NCI-H82 (cell line): ENCODE measurements at regions not wholly inside any gene's neighbourhood (a gene's known extent, or its start where the extent isn't known, plus 50 kb on each side); places are given as distances from the start of the nearest gene placed in this dataset.

Experiments
- DNase-seq: peaks from one replicate; lab custom pipeline; 2025; lab: John Stamatoyannopoulos, UW

DNA sequence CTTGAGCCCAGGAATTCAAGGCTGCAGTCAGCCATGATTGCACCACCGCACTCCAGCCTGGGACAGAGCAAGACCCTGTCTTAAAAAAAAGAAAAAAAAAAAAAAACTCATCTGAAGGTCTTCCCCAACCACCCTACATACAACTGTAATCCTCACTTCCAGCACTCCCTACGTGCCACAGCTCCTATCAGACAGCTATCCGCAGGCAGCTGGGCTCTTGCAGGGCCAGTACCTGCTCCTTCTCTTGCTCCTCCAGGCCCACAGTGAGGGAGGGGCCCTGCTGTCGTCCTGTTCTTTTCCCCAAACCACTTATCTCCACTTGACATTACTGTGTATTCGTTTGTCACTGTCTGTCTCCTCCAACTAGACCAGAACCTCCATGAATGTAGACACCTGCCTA is 156.1 kb upstream of the NECTIN1 start:
- DNase-seq: no peak

DNA sequence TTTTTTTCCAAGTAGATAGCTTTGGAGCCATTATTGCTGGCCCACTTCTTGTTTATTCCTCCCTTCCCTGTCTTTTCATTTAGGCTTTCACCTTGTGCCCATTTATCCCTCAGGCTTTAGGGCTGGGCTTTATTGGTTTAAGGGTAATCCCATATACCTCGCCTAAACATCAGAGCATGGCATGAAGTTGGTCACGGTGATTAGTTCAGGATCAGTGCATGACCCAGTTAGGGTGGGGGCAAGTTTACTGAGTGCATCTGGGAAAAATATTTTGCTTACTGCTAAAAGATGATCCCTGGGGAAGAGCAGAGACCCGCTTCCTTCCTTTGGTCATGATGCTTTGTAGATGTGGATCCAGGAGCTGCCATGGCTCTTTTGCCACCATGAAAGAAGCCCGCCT is 153.3 kb upstream of the NECTIN1 start:
- DNase-seq: peak; percentile 89

DNA sequence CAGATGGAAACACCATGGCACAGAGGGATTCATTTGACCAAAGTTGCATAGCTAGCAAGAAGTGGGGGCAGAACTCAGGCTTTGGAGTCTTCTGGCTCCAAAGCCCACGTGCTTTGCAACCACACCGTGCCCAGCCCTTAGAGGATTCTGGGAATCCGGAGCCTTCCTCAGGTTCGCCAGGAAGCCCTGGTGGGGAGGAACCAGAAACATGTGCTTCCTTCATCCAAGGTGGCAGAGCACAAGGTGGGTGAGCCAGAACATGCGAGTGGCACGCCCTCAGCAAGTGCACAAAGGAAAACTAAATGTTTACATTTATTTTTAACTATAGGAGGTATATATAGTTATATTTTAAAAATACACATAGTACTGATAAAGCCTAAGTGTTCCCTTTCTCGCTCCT is 151.9 kb upstream of the NECTIN1 start:
- no peak for DNase-seq

DNA sequence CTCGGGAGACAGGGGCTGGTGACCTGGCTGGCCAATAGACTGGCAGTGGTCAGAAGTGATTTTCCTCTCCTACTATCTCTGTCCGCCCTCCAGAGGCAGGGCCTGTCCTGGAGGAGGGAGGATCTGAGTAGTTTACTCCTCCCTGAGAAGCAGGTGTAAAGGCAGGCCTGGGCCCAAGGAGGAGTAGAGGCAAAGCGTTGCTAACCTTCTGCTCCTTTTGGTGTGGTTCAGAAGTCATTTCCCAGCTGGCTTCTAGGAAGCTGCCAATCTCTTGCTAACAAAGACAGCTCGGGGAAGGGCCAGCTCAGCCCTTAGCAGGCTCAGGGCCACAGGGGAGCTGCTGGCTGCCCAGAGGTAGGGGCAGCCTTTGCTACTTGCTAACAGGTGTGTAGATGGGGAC is 151.1 kb upstream of the NECTIN1 start:
- no peak for DNase-seq

DNA sequence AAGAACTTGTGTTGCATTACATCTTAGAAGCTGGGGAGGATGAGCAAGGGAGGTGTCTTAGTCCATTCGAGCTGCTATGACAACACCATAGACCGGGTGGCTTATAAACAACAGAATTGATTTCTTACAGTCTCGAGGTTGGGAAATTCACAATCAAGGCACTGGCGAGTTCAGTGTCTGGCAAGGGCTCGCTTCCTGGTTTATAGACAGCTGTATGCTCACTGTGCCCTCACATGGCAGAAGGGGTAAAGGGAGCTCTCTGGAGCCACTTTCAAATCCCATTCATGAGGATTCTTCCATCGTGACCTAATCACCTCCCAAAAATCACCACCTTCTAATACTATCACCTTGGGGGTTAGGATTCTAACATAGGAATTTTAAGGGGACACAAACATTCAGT is 150.0 kb upstream of the NECTIN1 start:
- no peak for DNase-seq

DNA sequence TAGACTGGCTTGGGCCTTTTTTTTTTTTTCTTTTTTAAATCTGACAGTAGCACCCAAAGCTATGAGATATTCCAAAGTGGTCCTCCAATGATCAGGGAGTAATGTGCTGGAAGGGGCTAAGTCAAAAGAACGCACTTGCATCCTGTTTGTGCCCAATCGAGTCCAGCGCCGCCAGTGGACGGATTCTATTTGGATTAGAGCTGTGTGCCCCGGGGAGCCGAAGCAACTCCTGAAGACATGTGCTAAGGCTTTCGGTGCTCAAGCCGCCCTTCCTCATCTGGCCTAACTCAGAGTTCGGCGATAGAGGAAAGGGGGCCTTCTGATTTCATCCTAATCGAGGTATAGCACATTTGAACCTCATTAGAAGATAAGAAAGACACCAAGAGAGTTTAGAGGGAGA is 147.8 kb upstream of the NECTIN1 start:
- DNase-seq: no peak

DNA sequence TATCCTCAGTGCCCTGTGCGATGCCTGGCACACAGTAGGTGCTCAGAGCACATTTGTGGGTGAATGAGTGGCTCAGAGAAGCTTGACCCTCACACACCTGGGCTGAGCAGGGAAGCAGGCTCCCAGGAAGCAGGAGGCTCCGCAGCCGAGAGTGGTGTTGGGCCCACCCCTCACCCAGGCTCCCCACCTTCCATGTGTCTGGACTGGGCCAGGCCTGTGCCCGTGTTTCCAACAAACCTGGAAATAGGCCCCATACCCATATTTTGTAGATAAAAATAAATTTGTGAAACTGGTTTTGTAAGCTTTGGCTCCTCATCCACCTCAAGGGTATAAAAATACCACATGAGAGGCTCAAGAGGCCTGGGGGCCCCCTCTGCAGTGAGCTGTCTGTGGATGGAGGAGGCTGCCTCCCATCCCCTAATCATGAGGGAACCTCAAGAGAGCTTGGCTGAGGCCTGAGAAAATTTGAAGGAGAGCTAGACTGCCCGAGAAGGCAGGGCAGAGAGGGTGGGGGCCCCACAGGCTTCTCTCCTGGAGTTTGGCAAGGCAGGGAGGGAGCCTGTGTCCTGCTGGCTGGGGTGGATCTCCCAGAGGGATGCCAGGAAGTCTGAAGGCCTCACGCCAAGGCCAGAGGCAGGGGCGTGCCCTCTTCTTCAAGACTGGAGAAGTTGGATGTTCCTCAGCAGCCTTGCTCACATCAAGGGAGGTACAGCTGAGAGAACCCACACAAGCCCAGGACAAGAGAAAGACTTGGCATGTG is 147.0 kb upstream of the NECTIN1 start:
- DNase-seq: no peak

DNA sequence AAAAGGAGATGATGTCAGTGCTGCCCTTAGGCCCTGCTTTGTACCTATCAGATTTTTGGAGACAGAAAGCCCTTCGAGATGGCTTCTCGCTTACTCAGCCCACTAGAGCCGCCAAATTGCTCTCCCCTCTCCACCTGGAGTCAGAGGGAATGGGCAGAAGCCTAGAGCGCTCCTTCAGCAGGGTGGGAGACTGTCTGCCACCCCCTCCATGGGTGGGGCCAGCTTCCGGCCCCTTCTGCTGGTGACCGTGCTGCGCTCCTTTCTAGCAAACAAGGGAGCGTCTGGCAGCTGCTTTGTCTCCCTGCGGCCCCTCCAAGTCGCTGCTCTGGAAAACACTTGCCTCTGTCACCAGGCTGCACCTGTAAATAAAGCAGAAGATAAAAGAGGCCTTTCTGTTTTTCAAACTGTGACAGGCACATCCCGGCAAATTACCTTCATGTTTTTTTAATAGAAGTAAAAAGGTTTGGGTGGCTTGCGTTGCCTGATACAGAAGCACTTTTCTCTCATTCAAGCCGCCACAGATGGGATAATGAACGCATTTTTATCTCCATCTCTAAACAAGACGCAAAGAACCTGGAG is 145.7 kb upstream of the NECTIN1 start:
- no peak for DNase-seq

DNA sequence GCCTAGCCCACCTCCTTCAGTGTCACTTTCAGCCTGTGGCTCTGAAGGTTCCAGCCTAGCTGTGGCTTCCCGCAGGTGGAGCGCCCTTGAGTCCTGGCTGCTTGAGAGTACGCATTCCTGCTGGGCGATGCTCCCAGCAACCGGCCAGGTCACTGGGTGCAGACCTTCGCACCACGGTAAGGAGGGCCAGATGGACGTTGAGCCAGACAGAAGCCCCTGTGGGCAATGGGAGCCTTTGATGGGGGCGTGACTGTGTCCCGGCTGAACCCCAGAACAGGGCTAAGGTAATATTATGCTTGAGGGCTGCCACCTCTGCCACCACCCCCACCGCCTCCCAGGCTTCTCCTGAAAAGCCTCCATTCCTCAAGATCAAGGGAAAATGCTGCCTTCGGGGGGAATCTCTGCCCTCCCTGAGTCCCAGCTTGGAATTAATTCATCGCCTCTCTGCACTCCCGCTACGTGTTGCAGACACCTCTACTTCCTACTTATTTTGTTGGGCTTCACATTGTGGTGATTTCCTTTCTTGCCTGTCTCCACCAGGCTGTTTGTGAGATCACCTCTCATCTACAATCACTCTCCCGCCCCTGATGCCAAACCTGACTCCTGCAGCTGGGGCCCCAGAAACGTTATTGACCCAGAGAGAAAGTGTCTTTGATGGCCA is 144.9 kb upstream of the NECTIN1 start:
- no peak for DNase-seq

DNA sequence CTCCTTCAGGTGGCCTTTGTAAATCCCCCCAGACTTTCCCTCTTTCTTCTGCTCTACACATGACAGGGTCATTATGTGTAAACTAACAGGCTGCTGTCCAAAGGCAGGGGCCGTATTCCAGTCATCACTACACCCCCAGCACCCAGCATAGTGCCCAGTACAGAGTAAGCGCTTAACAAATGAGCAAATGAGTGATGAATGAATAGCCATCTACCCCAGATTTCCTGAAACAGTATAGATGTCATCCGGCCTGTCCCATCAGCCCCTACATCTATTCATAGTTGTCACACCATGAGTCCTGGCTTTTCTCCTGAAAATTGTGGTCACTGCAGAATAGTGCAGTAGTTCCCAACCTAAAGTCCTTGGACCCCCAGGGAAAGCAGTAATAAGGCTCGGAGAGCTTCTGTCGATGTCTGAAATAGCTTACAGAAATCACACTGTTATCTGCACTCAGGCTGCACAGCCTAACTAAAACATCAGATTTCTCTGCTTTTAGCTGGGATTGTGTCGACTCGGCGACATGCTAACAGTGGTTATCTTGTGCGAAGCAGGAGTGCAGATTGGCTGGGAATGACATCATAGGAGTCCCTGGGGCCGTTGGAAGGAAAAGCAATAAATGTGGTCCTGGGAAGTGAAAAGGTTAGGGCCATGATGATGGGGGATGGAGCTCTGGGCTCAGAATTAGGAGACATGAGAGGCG is 143.8 kb upstream of the NECTIN1 start:
- DNase-seq: no peak

DNA sequence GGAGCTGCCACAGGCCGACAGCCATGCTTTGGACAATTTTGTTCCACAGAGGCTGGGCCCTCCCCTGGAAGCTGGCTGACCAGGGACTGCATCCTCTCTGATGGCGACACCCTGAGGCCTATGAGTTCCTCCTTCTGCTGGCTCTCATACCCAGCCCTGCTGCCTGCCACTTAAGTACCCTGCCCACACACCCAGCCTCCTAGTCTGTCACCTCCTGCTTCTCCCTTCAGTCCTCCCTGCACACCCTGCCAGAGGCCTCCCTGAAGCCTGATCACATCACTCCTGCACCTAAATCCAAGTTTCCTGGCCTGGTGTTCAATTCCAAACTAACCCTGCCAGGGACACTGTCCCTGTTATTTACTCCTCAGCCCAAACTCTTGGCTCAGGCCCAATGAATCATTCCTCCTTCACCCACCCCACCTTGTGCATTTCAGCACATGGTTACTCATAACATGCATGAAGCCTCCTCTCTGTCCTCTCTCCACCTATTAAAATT is 136.7 kb upstream of the NECTIN1 start:
- no peak for DNase-seq

DNA sequence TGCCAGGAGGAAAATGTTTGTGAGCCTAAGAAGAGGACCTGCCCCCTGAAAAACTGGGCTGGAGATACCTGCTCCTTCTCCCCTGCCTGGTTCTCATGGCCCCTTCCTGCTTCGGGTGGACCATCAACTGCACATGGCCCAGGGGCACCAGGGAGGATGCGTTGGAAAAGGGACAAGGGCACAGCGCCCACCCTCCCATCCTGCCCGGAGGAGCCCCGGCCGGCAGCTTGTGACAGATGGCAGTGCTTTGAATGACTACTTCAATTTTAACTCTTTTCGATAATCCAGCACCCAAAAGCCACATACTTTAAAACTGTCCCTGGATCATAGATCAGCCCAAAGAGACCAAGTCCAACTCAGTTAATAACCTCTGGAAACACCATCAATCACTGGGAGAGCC is 135.8 kb upstream of the NECTIN1 start:
- peak; percentile 10 for DNase-seq

DNA sequence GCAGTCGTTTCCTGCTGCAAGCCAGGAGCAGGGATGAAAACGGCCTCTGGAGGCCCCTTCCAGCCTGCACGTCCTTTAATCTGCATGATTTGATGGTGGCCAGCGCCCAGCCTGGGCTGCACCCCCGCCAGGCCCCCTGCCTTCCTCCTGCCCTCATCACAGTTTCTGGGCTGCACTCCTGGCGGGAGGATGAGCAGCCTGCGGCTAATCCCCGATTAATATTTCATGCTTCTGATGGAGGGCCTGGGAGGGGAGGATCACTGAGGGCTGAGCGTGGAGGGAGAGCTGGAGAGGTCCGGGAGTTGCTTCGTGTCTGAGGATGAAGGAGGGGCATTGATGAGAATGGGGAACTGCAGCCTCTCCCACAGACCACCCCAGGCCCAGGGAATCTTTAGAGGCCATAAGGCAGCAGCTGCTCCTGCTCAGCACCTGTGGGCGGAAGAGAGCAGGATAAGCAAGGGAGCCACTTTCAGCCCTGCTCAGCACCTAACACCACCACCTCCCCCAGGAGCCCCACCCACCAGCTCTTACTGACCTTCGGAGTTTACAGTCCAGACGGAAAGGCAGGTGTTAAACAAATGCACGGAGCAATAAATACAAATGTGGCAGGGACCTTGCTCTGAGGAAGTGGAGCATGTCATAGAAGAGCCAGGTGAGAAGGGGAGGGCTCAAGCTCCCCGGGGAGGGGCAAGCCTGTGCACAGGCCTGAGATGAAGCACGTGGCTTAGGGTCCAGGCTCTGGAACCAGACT is 135.0 kb upstream of the NECTIN1 start:
- DNase-seq: peak; percentile 93

DNA sequence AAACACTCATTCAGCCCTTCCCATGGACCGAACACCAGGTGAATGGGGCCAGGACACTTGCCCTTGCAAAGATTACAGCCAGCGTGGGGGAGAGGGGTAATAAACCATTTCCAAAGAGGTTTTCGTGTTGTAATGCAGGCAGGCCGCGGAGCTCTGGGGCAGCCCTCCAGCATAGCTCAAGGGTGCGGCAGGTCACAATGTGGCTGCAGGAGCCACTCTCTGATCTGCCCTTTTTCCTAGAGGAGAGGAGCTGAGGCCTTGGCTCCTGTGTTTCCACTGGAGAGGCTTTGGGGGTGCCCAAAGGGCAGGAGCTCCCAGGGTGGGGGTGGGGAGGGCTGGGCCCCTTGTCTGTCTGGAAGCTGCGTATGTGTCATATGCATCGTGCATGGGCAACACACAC is 134.2 kb upstream of the NECTIN1 start:
- DNase-seq: no peak

DNA sequence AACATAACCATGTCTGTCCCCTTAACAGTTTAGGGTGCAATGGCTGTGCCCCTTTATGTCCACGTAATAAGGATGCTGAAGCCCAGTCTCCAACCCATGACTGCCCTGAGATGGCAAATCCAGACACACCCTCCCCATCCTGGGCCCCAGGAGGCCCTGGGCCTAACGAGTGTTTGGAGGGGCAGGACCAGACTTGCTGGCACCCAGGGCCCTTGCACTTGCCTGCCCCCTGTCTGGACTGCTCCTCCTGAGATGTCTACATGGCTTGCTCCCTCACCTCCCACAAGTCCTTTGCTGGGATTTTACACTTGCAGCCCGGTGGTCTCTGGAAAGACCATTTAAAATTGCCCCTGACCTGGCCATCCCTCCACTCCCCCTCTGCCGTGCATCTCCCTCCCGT is 132.2 kb upstream of the NECTIN1 start:
- DNase-seq: peak; percentile 11

DNA sequence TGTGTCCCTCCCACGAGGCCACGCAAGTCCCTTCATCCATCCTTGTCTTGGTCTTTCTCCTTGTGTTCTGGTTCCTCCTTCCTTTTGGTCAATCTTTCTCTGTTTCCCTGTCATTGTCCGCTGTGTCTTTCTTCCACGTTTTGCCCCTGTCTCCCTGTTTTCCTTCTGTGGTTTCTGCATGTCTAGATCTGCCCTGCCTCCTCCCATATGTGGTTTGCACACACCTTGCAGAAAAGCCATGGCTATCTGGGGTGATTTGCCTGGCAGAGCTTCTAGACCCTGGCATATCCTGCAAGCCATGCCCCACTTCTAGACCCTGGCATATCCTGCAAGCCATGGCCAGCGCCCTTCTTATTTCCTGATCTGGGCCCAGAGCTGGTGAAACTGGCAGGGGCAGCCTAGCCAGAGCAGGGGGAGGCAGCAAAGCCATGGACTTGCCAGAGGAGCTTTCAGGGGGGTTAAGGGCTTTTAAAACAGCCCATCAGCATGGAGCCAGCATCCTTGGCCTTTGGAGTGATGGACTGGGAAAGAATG is 131.6 kb upstream of the NECTIN1 start:
- DNase-seq: no peak

DNA sequence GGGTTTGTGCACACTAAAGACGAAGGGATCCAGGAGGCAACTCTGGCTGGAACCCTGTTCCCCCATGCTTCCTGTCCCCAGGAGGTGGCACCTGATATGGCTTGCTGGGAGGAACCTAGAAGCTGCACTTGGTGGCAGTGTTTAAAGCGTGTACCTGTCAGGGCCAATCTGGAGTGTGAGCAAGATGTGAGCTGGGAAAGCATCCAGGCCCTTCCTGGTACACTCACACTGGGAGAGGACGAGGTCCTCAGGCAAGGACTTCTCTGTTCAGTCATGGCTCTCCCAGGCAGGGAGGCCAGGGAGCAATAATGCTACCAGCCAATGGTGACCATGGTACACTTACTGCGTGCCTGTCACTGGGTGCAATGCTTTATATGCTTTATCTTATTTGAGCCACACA is 130.7 kb upstream of the NECTIN1 start:
- no peak for DNase-seq

DNA sequence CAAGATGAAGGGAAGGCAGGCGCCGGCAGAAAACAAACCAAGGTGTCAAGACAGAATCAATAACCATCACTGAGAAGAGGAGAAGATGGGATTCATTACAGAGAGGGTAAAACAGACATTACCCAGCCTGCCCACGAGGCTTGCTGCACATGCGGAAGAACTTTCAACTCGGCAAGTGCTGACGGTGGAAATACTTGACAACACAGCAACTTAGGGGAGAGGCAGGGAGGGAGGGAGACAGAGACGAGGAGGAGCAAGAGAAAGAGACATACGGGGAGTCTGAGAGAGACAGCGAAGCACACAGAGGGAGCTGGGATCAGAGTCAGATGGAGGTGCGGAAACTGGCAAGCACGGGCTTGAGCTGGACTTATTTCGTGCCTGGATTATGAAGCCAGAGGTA is 129.3 kb upstream of the NECTIN1 start:
- DNase-seq: no peak

DNA sequence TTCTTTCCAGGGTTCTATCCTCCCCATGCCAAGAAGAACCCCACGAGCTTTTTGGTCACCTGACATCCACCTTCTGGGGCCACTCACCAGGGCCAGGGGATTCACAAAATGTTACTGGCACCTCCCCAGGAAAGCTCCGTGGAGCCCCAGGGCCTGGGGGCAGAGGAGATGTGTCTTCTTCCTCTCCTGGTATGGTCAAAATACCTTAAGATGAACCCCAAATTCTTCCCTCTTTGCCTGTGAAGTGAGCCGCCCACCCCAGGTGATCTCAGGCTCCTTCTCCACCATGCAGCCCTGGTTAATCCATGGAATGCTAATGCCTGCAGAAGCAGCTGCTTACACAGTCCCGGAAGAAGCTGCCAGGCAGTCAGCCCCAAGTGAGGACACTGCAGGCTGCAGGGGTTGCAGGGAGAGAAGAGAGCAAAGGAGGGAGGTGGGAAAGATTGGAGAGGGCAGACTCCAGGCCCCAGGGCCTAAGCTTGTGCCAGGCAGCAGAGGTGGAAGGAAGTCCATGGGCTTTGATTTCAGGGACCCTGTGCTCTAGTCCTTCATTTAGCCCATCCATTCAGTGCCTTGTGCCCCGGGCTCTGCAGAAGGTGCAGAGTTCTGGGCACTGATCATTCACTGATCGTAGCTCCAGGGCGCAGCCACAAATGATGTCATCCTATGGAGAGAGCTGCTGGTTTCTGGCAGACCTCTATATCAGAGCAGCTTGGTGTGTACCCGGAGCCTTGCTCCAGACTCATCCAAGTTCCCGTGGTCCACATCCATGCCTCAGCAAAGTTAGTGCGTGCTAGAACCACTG is 127.9 kb upstream of the NECTIN1 start:
- peak; percentile 28 for DNase-seq

DNA sequence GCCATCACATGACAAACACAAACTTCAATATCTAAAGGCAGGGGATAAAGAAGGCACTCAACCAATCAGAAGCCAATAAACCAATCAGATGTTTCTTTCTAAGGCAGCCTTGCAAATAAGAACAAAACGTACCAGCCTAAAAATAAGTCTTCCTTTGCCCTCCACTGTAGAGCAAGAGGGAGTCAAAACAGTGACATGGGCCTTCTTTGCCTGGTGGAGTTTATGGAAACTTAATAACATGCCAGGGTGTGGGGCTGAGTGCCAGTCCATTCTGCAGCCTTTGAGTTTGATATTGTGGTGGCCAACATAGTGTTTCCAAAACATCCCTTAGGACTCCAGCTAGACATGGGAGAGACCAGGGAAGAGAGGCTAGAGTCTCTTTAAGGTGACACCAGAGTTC is 126.1 kb upstream of the NECTIN1 start:
- DNase-seq: no peak

DNA sequence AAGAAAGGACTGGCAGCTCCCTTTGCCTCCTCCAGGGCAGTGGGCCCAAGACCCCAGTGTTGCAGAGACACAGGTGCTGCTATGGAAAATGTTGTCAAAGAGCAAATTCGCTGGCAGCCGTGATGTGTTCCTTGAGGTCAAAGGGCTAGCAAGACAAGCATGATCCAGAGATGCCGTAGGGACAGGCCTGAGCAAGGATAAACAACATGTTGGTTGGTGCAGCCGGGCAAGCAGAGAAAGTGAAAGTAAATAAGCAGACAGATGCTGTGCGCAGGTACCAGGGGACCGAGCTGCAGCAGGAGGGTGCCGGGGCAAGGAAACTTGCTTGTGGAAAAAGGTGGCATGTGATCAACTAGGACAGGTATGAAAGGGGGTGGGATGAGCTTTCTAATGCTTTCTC is 125.5 kb upstream of the NECTIN1 start:
- no peak for DNase-seq
